Lung (tissue), 11 donors: ENCODE measurements at regions not wholly inside any gene's neighbourhood (a gene's known extent, or its start where the extent isn't known, plus 50 kb on each side); places are given as distances from the start of the nearest gene placed in this dataset.

Experiments used
- ATAC-seq: fragments of 200-7000 bp; cut with Tn5 transposase; one replicate; pipeline ENCODE4 v1.9.1; 2020; ENCODE audit warnings: moderate number of reproducible peaks; ENCODE audit not compliant: insufficient read depth, low FRiP score
- DNase-seq, 3 donors: peaks; one replicate each; pipeline ENCODE4 v3.0.0-alpha.2; 2013 to 2017
- H3K27ac ChIP-seq, 2 donors: one replicate each; pipeline ENCODE4 v1.5.1; 2013; ENCODE audit warnings: mild to moderate bottlenecking in 2 of 2, moderate library complexity in 2 of 2, control low read depth in 1 of 2, inconsistent platforms in 1 of 2, low read depth in 1 of 2, low read length in 1 of 2
- H3K27me3 ChIP-seq, 3 donors: one replicate each; pipeline ENCODE4 v1.5.1; 2013; ENCODE audit warnings: low read length in 2 of 3; ENCODE audit not compliant: control insufficient read depth in 3 of 3, insufficient read depth in 3 of 3
- H3K36me3 ChIP-seq, 4 donors: one replicate each; pipeline ENCODE4 v1.5.1; 2013; ENCODE audit warnings: low read length in 4 of 4, mild to moderate bottlenecking in 1 of 4, moderate library complexity in 1 of 4; ENCODE audit not compliant: control insufficient read depth in 4 of 4, insufficient read depth in 4 of 4
- H3K4me1 ChIP-seq, 5 donors: one replicate each; pipeline ENCODE4 v1.5.1; 2013; ENCODE audit warnings: low read length in 5 of 5, mild to moderate bottlenecking in 2 of 5, moderate library complexity in 1 of 5; ENCODE audit not compliant: control insufficient read depth in 5 of 5, insufficient read depth in 5 of 5
- H3K4me3 ChIP-seq: one replicate; pipeline ENCODE4 v1.5.1; 2013; ENCODE audit warnings: mild to moderate bottlenecking, control low read depth, moderate library complexity
- H3K9ac ChIP-seq, 2 donors: one replicate each; pipeline ENCODE4 v1.5.1; 2013; ENCODE audit warnings: low read length in 2 of 2, control low read depth in 1 of 2; ENCODE audit not compliant: insufficient read depth in 1 of 2
- H3K9me3 ChIP-seq, 4 donors: one replicate each; pipeline ENCODE4 v1.5.1; 2013; ENCODE audit warnings: low read length in 3 of 4, mild to moderate bottlenecking in 1 of 4, moderate library complexity in 1 of 4; ENCODE audit not compliant: control insufficient read depth in 4 of 4, insufficient read depth in 3 of 4
- CTCF ChIP-seq: IDR thresholded peaks from 2 replicates; pipeline ENCODE4 v1.5.1; 2012; ENCODE audit warnings: mild to moderate bottlenecking; ENCODE audit errors: control extremely low read depth, extremely low read depth
- WGBS, 2 donors: extraction: QIAGEN DNeasy Blood & Tissue Kit; methylation state at CpG; one replicate each; pipeline ENCODE4 v1.1.7; 2013; 5-methylcytosine and 5-hydroxymethylcytosine counted together
- donor health status: control.
- donor health status: control.
- donor health status: Bipolar disorder and iron deficiency.
- donor health status: healthy.
- donor health status: DM: yes; HTN: yes; CAD: no.

- Histone ChIP-seq H3K27me3 (no peaks in the 10 kb centered on the region), H3K36me3 (no peaks in the 10 kb centered on the region), H3K27ac (no peak overlapping the region), H3K4me1 (no peaks in the 10 kb centered on the region), H3K4me3 (no peak overlapping the region), H3K9me3 (peaks cover 0 to 4% (median 2%) of the 10 kb centered on the region in 4 donors), H3K9ac (no peak overlapping the region)
- TF ChIP-seq CTCF: no peak
- WGBS, 2 donors: 69 to 87% methylated on average over 6 of the region's 6 CpGs
- DNase-seq (no peak), ATAC-seq (no peak)
Observed at GRCh38 chr15:91491101-91491950, 362.2 kb upstream of the SLCO3A1 start.

GRCh38 chr15:91496754-91497691 is 356.5 kb upstream of the SLCO3A1 start:
- Histone ChIP-seq H3K4me1 (peaks cover 0 to 2% (median 0%) of the 10 kb centered on the region in 5 donors), H3K9ac (no peak overlapping the region), H3K36me3 (no peaks in the 10 kb centered on the region), H3K4me3 (no peak overlapping the region), H3K9me3 (no peaks in the 10 kb centered on the region), H3K27ac (no peak overlapping the region), H3K27me3 (no peaks in the 10 kb centered on the region)
- no peak for DNase-seq
- ATAC-seq: no peak
- TF ChIP-seq CTCF: no peak
- WGBS, 2 donors: 72 to 92% methylated on average over 4 of the region's 4 CpGs

- DNase-seq: no peak
- H3K27ac ChIP-seq: no peak overlapping the region
- H3K36me3 ChIP-seq: no peaks in the 10 kb centered on the region
- peaks cover 0 to 2% (median 0%) of the 10 kb centered on the region in 5 donors for H3K4me1 ChIP-seq
- no peaks in the 10 kb centered on the region for H3K9me3 ChIP-seq
- no peak for TF ChIP-seq CTCF
- no peak overlapping the region for H3K9ac ChIP-seq
- no peak for ATAC-seq
- H3K4me3 ChIP-seq: no peak overlapping the region
- H3K27me3 ChIP-seq: no peaks in the 10 kb centered on the region
- WGBS, 2 donors: 89 to 90% methylated on average over 4 of the region's 4 CpGs
Observed at GRCh38 chr15:91498046-91498748, 355.3 kb upstream of the SLCO3A1 start.
